ENCODE measurements at regions not wholly inside any gene's neighbourhood (a gene's known extent, or its start where the extent isn't known, plus 50 kb on each side); places are given as distances from the start of the nearest gene placed in this dataset.
"Not testable (repeated sequence)": the region's sequence is repeated elsewhere in the genome, so short reads cannot be mapped to it uniquely, and the experiment has no call there.

- no peak for DNase-seq
Measured at GRCh38 chr3:26763723-26764122, 141.2 kb downstream of the LRRC3B start.

DNA sequence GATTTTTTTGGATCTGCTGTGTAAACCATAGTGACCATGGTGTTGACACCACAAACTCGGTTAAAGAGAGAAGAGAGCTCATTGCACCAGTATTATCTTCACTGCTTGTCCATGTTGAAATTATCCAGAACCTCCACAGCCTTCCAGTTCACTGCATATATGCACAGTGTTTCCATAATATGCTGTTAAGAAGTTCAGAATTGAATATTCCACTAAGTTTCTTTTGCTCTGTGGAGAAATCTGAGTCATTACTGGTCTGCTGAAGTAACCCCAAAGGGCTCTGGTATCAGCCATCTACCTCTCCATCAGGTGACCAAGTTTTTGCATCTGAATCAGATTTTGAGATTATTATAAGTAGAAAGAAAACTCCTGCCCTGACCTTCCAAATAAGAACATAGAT lies 143.5 kb downstream of the LRRC3B start:
- no peak for DNase-seq

GRCh38 chr3:26768068-26768651 lies 145.6 kb downstream of the LRRC3B start:
- no peak for DNase-seq

DNA sequence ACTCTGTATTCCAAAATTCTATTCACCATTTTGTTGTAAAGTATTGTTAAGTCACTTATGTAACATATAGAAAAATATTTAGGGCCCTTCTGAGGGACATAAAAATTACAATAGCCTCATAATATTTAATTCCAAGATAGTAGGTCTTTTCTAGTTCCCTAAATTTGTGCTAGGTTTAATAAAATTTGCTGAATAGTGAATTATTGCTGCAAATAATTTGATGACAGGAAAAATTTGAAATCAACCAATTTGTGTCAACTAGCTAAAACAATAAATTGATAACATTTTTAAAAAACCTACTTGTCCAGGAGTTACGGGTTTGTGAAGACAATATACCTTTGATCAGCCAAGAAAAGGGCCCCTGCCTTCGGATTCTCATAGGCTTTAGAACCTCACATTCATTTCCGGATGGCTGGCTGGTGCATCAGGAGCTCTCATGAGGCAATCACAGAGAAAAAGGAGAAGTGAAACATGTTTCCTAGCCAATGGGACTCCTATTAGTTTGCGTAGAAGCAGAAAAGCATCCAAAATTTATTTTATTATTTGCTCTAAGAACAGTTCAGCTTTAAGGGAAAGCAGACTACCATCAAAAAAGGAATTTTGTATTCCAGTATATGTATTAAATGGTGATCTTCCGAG lies 177.2 kb downstream of the LRRC3B start:
- no peak for DNase-seq

DNA sequence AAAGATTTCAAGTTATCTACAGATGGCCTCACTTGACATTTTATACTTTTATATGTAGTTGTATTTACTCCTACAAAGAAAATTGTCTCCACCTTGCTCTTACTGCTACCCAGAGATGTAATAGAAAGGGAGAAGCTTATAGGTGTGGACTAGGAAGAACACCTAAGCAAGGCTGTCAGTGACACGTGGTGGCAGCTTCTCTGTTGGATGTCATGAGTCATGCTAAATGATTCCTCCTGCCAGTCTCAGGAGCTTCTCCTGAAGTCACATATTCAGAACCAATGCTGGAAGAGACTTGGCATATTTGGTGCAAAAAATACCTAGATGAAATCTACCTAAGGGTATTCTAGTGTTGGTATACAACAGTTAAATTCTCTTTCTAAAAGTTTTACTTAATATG lies 184.7 kb downstream of the LRRC3B start:
- DNase-seq: no peak

GRCh38 chr3:26825454-26825853 lies 202.9 kb downstream of the LRRC3B start:
- no peak for DNase-seq

GRCh38 chr3:26827169-26827568 lies 204.6 kb downstream of the LRRC3B start:
- DNase-seq: no peak

DNA sequence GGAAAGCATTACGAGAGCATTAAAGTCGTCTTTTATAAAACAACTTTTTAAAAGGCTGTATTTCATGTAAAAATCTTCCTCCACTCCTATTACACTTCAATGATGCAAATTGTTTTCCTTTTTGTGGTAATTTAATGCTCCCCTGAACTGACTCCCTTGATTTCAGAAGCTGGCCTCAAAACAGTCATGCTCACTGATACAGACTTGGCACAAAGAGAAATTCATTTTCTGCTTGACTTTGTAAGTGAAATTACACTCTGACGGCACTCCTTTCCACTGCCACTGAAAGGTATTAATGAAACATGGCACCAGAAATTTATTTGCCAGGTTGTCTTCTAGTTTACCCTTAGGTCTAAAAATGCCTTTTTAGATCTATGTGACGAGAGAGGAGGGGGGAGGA lies 215.5 kb downstream of the LRRC3B start:
- no peak for DNase-seq

DNA sequence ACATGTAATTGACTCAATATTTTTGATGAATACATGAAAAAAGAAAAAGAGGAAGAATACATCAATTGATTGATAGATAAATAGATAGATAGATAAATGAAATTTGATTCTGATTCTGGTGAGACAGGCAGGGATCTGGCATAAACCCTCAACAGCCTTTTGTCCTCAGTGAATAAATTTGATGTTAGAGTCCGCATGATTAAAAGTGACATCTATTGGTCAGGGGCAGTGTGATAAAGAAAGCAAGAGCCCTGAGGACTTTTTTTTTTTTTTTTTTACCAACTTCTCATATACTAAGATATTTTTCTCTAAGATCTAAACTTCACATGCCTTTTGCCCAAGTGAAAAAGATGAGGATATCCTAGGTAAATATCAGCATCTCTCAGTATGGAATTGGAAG lies 216.4 kb downstream of the LRRC3B start:
- DNase-seq: no peak

GRCh38 chr3:26840272-26840870 lies 217.8 kb downstream of the LRRC3B start:
- DNase-seq: no peak

DNA sequence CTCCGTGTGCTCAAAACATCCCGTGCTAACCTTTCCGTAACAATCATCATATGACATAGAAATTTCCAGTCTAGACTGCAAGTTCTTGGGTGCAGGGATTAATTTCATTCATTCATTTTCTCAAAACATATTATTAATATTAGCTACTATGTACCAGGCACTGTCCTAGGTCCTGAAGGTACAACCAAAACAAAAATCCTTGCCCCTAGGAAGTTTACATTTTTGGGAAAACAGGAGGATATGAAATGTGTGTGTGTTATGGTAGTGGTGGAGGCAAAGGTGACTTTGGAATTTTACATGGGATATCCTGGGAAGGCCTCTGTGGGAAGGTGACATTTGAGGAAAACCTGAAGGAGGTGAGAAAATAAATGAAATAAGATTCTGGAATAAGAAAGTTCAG lies 222.6 kb downstream of the LRRC3B start:
- no peak for DNase-seq

DNA sequence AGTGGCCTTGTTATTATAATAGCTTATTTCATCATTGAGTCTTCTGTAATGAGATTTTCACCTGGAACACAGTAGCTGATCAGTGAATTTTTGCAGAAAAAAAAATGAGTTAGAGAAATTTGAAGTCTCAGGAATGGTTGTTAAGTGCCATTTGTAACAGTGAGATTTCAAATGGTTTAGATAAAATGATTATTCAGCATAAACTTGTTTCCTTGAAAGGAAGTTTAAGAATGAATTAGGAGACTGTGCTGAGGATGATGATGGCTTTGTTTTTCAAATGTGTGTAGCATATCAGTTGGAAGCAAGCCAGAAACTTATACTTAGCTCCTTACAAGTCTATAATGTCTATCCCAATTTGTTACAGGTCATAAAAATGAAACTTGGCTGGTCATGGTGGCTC lies 225.1 kb downstream of the LRRC3B start:
- no peak for DNase-seq

DNA sequence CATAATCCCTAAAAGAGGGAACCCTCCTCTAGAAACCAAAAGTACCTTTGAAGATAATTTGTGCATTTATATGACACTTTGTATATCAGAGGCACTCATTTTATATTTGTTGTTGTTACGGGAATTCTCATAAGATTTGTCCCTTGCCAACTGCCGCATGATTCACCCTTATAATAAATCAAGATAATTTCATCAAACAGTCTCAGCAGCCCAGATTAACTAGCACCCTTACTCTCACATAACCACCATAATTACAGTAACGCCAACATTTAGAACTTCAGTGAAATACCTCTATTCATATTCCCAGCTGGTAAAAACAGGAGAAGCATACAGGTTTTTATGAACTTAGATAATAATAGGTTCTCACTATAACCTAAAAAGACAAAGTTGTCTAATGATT lies 271.9 kb downstream of the LRRC3B start:
- DNase-seq: no peak

GRCh38 chr3:26915208-26915607 lies 292.6 kb downstream of the LRRC3B start:
- DNase-seq: no peak

- peak; percentile 66 for DNase-seq
Measured at GRCh38 chr3:26920646-26921478, 298.3 kb downstream of the LRRC3B start.

DNA sequence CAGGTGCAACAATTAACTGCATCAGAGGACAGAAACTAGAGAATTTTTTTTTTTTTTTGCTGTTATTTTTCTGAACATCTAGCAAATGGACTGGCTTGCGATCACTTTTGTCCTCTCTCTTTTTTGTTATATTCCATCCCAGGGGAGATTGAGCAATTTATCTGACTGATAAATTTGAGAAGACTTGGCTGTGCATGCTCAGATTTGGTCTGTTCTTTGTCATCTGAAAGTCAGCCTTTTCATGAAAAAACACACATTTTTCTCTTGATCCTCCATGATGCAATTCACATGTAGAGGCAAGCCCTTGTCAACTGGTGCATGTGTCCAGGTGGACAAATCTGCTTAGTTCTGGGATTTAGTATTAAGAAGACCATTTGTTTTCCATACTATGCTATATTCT lies 309.3 kb downstream of the LRRC3B start:
- no peak for DNase-seq

- DNase-seq: no peak
Measured at GRCh38 chr3:26932752-26933151, 310.2 kb downstream of the LRRC3B start.

DNA sequence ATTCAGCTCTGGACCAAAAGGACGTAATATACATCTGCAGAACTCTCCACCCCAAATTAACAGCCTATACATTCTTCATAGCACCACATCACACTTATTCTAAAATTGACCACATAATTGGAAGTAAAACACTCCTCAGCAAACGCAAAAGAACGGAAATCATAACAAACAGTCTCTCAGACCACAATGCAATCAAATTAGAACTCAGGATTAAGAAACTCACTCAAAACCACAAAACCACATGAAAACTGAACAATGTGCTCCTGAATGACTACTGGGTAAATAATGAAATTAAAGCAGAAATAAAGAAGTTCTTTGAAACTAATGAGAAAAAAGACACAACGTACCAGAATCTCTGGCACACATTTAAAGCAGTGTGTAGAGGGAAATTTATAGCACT lies 322.9 kb downstream of the LRRC3B start:
- not testable (repeated sequence) for DNase-seq

GRCh38 chr3:26960382-26960781 lies 337.8 kb downstream of the LRRC3B start:
- no peak for DNase-seq

GRCh38 chr3:26962492-26963360 lies 340.2 kb downstream of the LRRC3B start:
- DNase-seq: no peak

- DNase-seq: no peak
Measured at GRCh38 chr3:26963361-26963743, 340.8 kb downstream of the LRRC3B start.

DNA sequence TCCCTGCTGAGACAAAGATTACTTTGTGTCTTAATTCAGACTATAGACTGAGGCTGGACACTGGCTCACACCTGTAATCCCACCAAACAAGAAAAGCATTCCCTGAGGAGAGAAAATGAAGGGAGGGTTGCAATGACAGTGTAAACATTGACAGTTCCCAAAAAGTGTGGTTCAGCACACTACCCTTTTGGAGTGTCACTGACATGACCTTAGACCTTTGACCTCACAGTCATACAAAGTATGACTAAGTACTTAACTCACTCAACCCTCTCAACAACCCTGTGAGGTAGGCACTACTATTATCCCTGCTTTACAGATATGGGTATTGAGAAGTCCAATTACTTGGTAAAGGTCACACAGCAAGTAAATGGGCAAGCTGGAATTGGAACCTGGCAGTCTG lies 341.7 kb downstream of the LRRC3B start:
- DNase-seq: no peak

GRCh38 chr3:26964836-26965235 lies 342.3 kb downstream of the LRRC3B start:
- DNase-seq: no peak

All from NCI-H2029 treated with DMSO at 0.1 percent for 48 hours (cell line).